Upper lobe of left lung (tissue), 4 donors: ENCODE measurements at regions not wholly inside any gene's neighbourhood (a gene's known extent, or its start where the extent isn't known, plus 50 kb on each side); places are given as distances from the start of the nearest gene placed in this dataset.

ENCODE experiments used
- CTCF ChIP-seq, 6 experiments: fragments of 450-650 bp in 4 of 6; fragments of 200-600 bp in 2 of 6; sonication (generic) in 2 of 6; IDR thresholded peaks; one replicate each; pipeline ENCODE4 v1.5.1; 2016 to 2019; ENCODE audit warnings: antibody characterized with exemption in 6 of 6
- POLR2A ChIP-seq, 4 donors: fragments of 450-650 bp; IDR thresholded peaks; one replicate each; pipeline ENCODE4 v1.5.1; 2016 to 2017; ENCODE audit warnings: antibody characterized with exemption in 4 of 4, mild to moderate bottlenecking in 2 of 4

GRCh38 chr5:30034870-30035269 is 1158.6 kb upstream of the CDH6 start:
- TF ChIP-seq CTCF (IDR thresholded peaks at IDR 0.05) (no peak), POLR2A (IDR thresholded peaks at IDR 0.05) (no peak)
